Panc1 (cell line): ENCODE measurements at regions not wholly inside any gene's neighbourhood (a gene's known extent, or its start where the extent isn't known, plus 50 kb on each side); places are given as distances from the start of the nearest gene placed in this dataset.

Experiments used
- ATAC-seq: fragments of 200-7000 bp; cut with Tn5 transposase; 2 replicates; pipeline ENCODE4 v1.9.1; 2020; ENCODE audit warnings: mild to moderate bottlenecking, moderate library complexity
- BruUV-seq: library from RNA; stranded (reverse); fragments of 400-500 nt; replicated peaks from 2 replicates; lab custom pipeline; 2021; lab: Mats Ljungman, UMichigan
- CTCF ChIA-PET: fragments of 300-600 bp; sonication (Branson Sonifier 250); formaldehyde crosslinking; loops from one replicate; lab custom pipeline; 2022; ENCODE audit warnings: antibody characterized with exemption; lab: Charles Lee
- POLR2A ChIA-PET: fragments of 300-600 bp; sonication (Branson Sonifier 250); formaldehyde crosslinking; loops from one replicate; lab custom pipeline; 2022; ENCODE audit warnings: antibody characterized with exemption; lab: Charles Lee
- DNase-seq: peaks from one replicate; pipeline ENCODE4 v3.0.0-alpha.2; 2010; ENCODE audit warnings: low read depth, low spot score
- H3K27ac ChIP-seq: 2 replicates; pipeline ENCODE4 v1.5.1; 2011; ENCODE audit warnings: mild to moderate bottlenecking, low read length, inconsistent platforms
- H3K27me3 ChIP-seq: fragments of 200-500 bp; sonication (Bioruptor generic); 2 replicates; pipeline ENCODE4 v1.6.0; 2014; ENCODE audit warnings: low read length, inconsistent platforms; ENCODE audit not compliant: control insufficient read depth, insufficient read depth
- H3K36me3 ChIP-seq: fragments of 200-500 bp; sonication (Bioruptor generic); 2 replicates; pipeline ENCODE4 v1.5.1; 2014; ENCODE audit warnings: inconsistent platforms, mild to moderate bottlenecking, low read length, moderate library complexity; ENCODE audit not compliant: control insufficient read depth, insufficient read depth
- H3K4me1 ChIP-seq: 2 replicates; pipeline ENCODE4 v1.5.1; 2011; ENCODE audit warnings: inconsistent platforms, mild to moderate bottlenecking, low read length, moderate library complexity; ENCODE audit not compliant: control insufficient read depth, insufficient read depth
- H3K4me3 ChIP-seq, 2 experiments: 2 replicates each; pipeline ENCODE4 v1.5.1; 2011 to 2012; ENCODE audit warnings: low read depth in 2 of 2, low read length in 2 of 2, mild to moderate bottlenecking in 2 of 2, inconsistent platforms in 1 of 2, moderate library complexity in 1 of 2
- H3K9me3 ChIP-seq: fragments of 200-500 bp; sonication (Bioruptor generic); 2 replicates; pipeline ENCODE4 v1.5.1; 2014; ENCODE audit warnings: low read depth, mild to moderate bottlenecking, inconsistent platforms, low read length, moderate library complexity; ENCODE audit not compliant: control insufficient read depth, insufficient read depth
- CTCF ChIP-seq: fragments of 450-650 bp; IDR thresholded peaks from 2 replicates; pipeline ENCODE4 v1.5.1; 2017; ENCODE audit warnings: mild to moderate bottlenecking
- POLR2AphosphoS5 ChIP-seq: IDR thresholded peaks from 2 replicates; pipeline ENCODE4 v1.6.1; 2012; ENCODE audit warnings: mild to moderate bottlenecking, low read depth, low read length, moderate library complexity
- REST ChIP-seq, 2 experiments: IDR thresholded peaks; 2 replicates each; pipeline ENCODE4 v1.6.1; 2011 to 2012; ENCODE audit warnings: low read depth in 2 of 2, control low read depth in 1 of 2, low read length in 1 of 2, mild to moderate bottlenecking in 1 of 2, moderate library complexity in 1 of 2; ENCODE audit not compliant: insufficient read depth in 1 of 2
- SIN3A ChIP-seq: IDR thresholded peaks from 2 replicates; pipeline ENCODE4 v1.6.1; 2012; ENCODE audit warnings: low read depth, mild to moderate bottlenecking, low read length, moderate library complexity, borderline replicate concordance; ENCODE audit not compliant: insufficient read depth
- TCF7L2 ChIP-seq: IDR thresholded peaks from 2 replicates; pipeline ENCODE4 v1.6.1; 2011; ENCODE audit warnings: mild to moderate bottlenecking, low read depth, low read length, inconsistent platforms
- in situ Hi-C: cut with HindIII; loops from 2 replicates; pipeline ENCODE4 v1.10.0; 2016; ENCODE audit warnings: low sequenced_read_pairs, low pct_unique_long_range_greater_than_20kb
- intact Hi-C: fragments of 100-400 bp; cut with micrococcal nuclease; formaldehyde crosslinking; loops from one replicate; pipeline ENCODE4 v1.10.0; 2022; ENCODE audit not compliant: unreplicated experiment

GRCh38 chr20:4322499-4322898 is 73.4 kb upstream of the ADRA1D start:
- Histone ChIP-seq H3K9me3 (no peaks in the 10 kb centered on the region), H3K4me3 (no peak overlapping the region), H3K36me3 (no peaks in the 10 kb centered on the region), H3K4me1 (no peaks in the 10 kb centered on the region), H3K27ac (no peak overlapping the region), H3K27me3 (no peaks in the 10 kb centered on the region)
- ChIA-PET POLR2A (no interaction called here), CTCF (no interaction called here)
- DNase-seq, result no peak
- intact Hi-C loops (no loop called here), in situ Hi-C loops (no loop called here)
- no TSS peak for BruUV-seq
- no peak for ATAC-seq
- TF ChIP-seq SIN3A (no peak), TCF7L2 (no peak)

- in situ Hi-C loops (no loop called here), intact Hi-C loops (no loop called here)
- DNase-seq (no peak), ATAC-seq (no peak)
- H3K9me3 ChIP-seq, result no peaks in the 10 kb centered on the region
- no peaks in the 10 kb centered on the region for H3K4me1 ChIP-seq
- peaks cover 6% of the 10 kb centered on the region for H3K27me3 ChIP-seq
- no peak overlapping the region for H3K4me3 ChIP-seq
- ChIA-PET POLR2A (no interaction called here), CTCF (no interaction called here)
- H3K36me3 ChIP-seq, result no peaks in the 10 kb centered on the region
- TF ChIP-seq SIN3A (no peak), CTCF (no peak), TCF7L2 (no peak), POLR2AphosphoS5 (no peak), REST (IDR thresholded peaks at IDR 0.05; ENCODE audit: insufficient read depth in 1 of 2, low read depth in 2 of 2, low read length in 1 of 2) (no peak)
- BruUV-seq, result no TSS peak
- no peak overlapping the region for H3K27ac ChIP-seq
Measured at GRCh38 chr20:4320291-4320690, 71.2 kb upstream of the ADRA1D start.

GRCh38 chr20:4318891-4319290 is 69.8 kb upstream of the ADRA1D start:
- Histone ChIP-seq H3K9me3 (no peaks in the 10 kb centered on the region), H3K27ac (no peak overlapping the region), H3K4me3 (no peak overlapping the region), H3K27me3 (peaks cover 6% of the 10 kb centered on the region), H3K36me3 (no peaks in the 10 kb centered on the region), H3K4me1 (no peaks in the 10 kb centered on the region)
- no TSS peak for BruUV-seq
- POLR2A ChIA-PET, result interaction anchor here (0.7 kb wide), 1 partner anchor 9 kb away, joined by 3 read pairs; no protein-coding TSS in a partner anchor
- TF ChIP-seq TCF7L2 (no peak), CTCF (no peak), POLR2AphosphoS5 (no peak), SIN3A (no peak), REST (IDR thresholded peaks at IDR 0.05; ENCODE audit: insufficient read depth in 1 of 2, low read depth in 2 of 2, low read length in 1 of 2) (no peak)
- in situ Hi-C loops, result no loop called here
- intact Hi-C loops, result no loop called here
- ATAC-seq, result no peak
- no peak for DNase-seq
- CTCF ChIA-PET, result no interaction called here
